Upper lobe of left lung (tissue), 6 donors: ENCODE measurements at regions not wholly inside any gene's neighbourhood (a gene's known extent, or its start where the extent isn't known, plus 50 kb on each side); places are given as distances from the start of the nearest gene placed in this dataset.
A peak's percentile ranks its signal among the peaks of the same experiment; 100 is the strongest.

Experiments used
- ATAC-seq, 2 donors: fragments of 200-7000 bp; cut with Tn5 transposase; one replicate each; pipeline ENCODE4 v1.9.1; 2022; ENCODE audit warnings: mild to moderate bottlenecking in 2 of 2, moderate library complexity in 2 of 2; ENCODE audit not compliant: low FRiP score in 2 of 2
- DNase-seq, 2 donors: peaks; one replicate each; pipeline ENCODE4 v3.0.0-alpha.2; 2019 to 2020
- H3K27ac ChIP-seq, 4 donors: fragments of 200-600 bp; sonication (generic); one replicate each; pipeline ENCODE4 v1.5.1; 2016 to 2019
- H3K27me3 ChIP-seq, 4 donors: fragments of 200-600 bp; sonication (generic); one replicate each; pipeline ENCODE4 v1.5.1; 2017 to 2019
- H3K36me3 ChIP-seq, 4 donors: fragments of 200-600 bp; sonication (generic); one replicate each; pipeline ENCODE4 v1.5.1; 2016 to 2019
- H3K4me1 ChIP-seq, 4 donors: fragments of 200-600 bp; sonication (generic); one replicate each; pipeline ENCODE4 v1.5.1; 2018 to 2019
- H3K4me3 ChIP-seq, 4 donors: fragments of 200-600 bp; sonication (generic); one replicate each; pipeline ENCODE4 v1.5.1; 2017 to 2019; ENCODE audit warnings: mild to moderate bottlenecking in 2 of 4, moderate library complexity in 1 of 4
- H3K9me3 ChIP-seq, 4 donors: fragments of 200-600 bp; sonication (generic); one replicate each; pipeline ENCODE4 v1.5.1; 2018 to 2019
- EP300 ChIP-seq, 4 donors: sonication (generic); formaldehyde crosslinking; IDR thresholded peaks; one replicate each; pipeline ENCODE4 v1.5.1; 2017; ENCODE audit warnings: antibody characterized with exemption in 4 of 4, control low read depth in 2 of 4
- POLR2A ChIP-seq, 4 donors: fragments of 450-650 bp; IDR thresholded peaks; one replicate each; pipeline ENCODE4 v1.5.1; 2016 to 2017; ENCODE audit warnings: antibody characterized with exemption in 4 of 4, mild to moderate bottlenecking in 2 of 4
- POLR2AphosphoS5 ChIP-seq, 2 donors: sonication (generic); formaldehyde crosslinking; IDR thresholded peaks; one replicate each; pipeline ENCODE4 v1.5.1; 2017; ENCODE audit warnings: antibody characterized with exemption in 2 of 2
- WGBS, 2 donors: methylation state at CpG; one replicate each; pipeline ENCODE4 v1.1.5; 2017 to 2018; 5-methylcytosine and 5-hydroxymethylcytosine counted together
- TF ChIP-seq, protein P1 (sequence below), 6 experiments: fragments of 450-650 bp in 4 of 6; fragments of 200-600 bp in 2 of 6; sonication (generic) in 2 of 6; IDR thresholded peaks; one replicate each; pipeline ENCODE4 v1.5.1; 2016 to 2019; ENCODE audit warnings: antibody characterized with exemption in 6 of 6
- donor health status: DM: no; HTN: no; CAD: no; lungs with moderate emphysema.
- donor health status: DM: no; HTN: yes; CAD: no; lungs with severe emphysema.

GRCh38 chr9:78615372-78615771, 318.4 kb downstream of the PSAT1 start:
- ATAC-seq (no peak), DNase-seq (no peak)
- no peaks in the 10 kb centered on the region for H3K9me3 ChIP-seq
- H3K27ac ChIP-seq, result no peak overlapping the region
- WGBS, 2 donors, result 88 to 94% methylated on average over 5 of the region's 5 CpGs
- H3K4me1 ChIP-seq, result no peaks in the 10 kb centered on the region
- no peak overlapping the region for H3K4me3 ChIP-seq
- TF ChIP-seq POLR2AphosphoS5 (IDR thresholded peaks at IDR 0.05), result no peak
- TF ChIP-seq, protein P1, sequence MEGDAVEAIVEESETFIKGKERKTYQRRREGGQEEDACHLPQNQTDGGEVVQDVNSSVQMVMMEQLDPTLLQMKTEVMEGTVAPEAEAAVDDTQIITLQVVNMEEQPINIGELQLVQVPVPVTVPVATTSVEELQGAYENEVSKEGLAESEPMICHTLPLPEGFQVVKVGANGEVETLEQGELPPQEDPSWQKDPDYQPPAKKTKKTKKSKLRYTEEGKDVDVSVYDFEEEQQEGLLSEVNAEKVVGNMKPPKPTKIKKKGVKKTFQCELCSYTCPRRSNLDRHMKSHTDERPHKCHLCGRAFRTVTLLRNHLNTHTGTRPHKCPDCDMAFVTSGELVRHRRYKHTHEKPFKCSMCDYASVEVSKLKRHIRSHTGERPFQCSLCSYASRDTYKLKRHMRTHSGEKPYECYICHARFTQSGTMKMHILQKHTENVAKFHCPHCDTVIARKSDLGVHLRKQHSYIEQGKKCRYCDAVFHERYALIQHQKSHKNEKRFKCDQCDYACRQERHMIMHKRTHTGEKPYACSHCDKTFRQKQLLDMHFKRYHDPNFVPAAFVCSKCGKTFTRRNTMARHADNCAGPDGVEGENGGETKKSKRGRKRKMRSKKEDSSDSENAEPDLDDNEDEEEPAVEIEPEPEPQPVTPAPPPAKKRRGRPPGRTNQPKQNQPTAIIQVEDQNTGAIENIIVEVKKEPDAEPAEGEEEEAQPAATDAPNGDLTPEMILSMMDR (IDR thresholded peaks at IDR 0.05), result no peak
- no peak for TF ChIP-seq POLR2A (IDR thresholded peaks at IDR 0.05)
- TF ChIP-seq EP300 (IDR thresholded peaks at IDR 0.05), result no peak
- H3K27me3 ChIP-seq, result no peaks in the 10 kb centered on the region
- no peaks in the 10 kb centered on the region for H3K36me3 ChIP-seq

DNA sequence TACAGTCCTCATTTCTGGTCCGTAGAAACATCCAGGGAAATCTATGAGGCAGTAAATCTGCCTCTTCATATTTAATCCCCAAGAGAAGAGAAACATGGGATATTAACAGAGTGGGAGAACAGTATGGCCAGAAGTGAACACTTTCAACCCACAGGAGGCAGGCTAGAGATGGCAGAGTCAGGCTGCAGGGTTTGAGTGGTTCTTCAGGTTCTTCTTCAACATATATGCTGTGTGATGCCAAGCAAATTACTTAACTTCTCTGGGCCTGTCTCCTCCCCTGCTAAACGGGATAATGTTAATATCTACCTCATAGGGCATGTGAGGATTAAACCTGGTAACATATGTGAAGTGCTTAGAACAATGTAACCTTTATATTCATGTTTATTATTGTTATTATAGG, 321.8 kb downstream of the PSAT1 start:
- Histone ChIP-seq H3K27me3 (no peaks in the 10 kb centered on the region), H3K27ac (no peak overlapping the region), H3K36me3 (no peaks in the 10 kb centered on the region), H3K4me3 (no peak overlapping the region), H3K9me3 (no peaks in the 10 kb centered on the region), H3K4me1 (no peaks in the 10 kb centered on the region)
- DNase-seq, result no peak
- TF ChIP-seq, protein P1 (IDR thresholded peaks at IDR 0.05), result no peak
- TF ChIP-seq EP300 (IDR thresholded peaks at IDR 0.05) (no peak), POLR2A (IDR thresholded peaks at IDR 0.05) (no peak), POLR2AphosphoS5 (IDR thresholded peaks at IDR 0.05) (no peak)
- ATAC-seq, result no peak
- WGBS, 2 donors, result 73 to 75% methylated on average over 2 of the region's 2 CpGs

DNA sequence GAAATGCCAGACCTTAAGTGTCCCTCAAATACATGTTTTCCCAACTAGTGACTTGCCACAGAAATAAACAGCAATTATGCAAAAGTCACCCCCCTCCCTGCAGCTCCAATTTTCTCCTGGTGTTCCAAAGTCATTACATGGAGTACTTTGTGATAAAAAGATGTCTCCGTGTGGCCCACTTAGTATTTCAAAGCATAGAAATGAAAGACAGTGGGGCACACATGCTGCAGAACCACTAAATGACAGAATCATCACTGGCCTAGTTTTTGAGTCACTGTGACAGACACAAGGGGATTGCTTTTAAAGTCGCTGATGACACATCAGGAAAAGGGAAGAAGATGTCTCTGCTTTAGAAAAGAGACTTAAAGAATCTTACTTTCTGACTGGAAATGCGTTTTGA, 323.4 kb downstream of the PSAT1 start:
- H3K4me3 ChIP-seq, result no peak overlapping the region
- no peaks in the 10 kb centered on the region for H3K4me1 ChIP-seq
- H3K9me3 ChIP-seq, result no peaks in the 10 kb centered on the region
- H3K27me3 ChIP-seq, result no peaks in the 10 kb centered on the region
- 73 to 78% methylated on average over 3 of the region's 3 CpGs for WGBS, 2 donors
- TF ChIP-seq POLR2A (IDR thresholded peaks at IDR 0.05) (no peak), EP300 (IDR thresholded peaks at IDR 0.05) (no peak), POLR2AphosphoS5 (IDR thresholded peaks at IDR 0.05) (no peak)
- TF ChIP-seq, protein P1 (IDR thresholded peaks at IDR 0.05), result no peak
- DNase-seq (no peak), ATAC-seq (no peak)
- no peak overlapping the region for H3K27ac ChIP-seq
- no peaks in the 10 kb centered on the region for H3K36me3 ChIP-seq

DNA sequence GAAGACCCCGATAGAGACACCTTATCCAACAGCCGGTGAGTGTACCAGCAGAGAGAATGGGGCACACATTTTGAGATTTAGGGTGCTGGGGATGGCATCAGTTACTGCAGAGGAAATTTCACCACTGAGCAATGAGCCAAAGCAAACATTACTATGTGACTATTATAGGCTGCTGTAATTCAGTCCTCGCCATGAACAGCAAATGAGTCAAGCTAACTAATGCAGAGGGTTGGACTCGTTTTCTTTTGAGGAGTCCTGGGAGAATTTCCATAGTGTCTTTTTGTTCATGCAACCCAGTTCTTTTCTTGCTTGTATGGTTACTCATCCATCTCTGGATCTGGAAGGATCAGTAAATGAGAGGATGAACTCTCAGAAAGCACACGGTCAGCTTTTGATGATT, 323.8 kb downstream of the PSAT1 start:
- no peak overlapping the region for H3K4me3 ChIP-seq
- DNase-seq, result no peak
- no peaks in the 10 kb centered on the region for H3K27me3 ChIP-seq
- no peak overlapping the region for H3K27ac ChIP-seq
- no peaks in the 10 kb centered on the region for H3K4me1 ChIP-seq
- no peak for ATAC-seq
- H3K9me3 ChIP-seq, result no peaks in the 10 kb centered on the region
- TF ChIP-seq POLR2AphosphoS5 (IDR thresholded peaks at IDR 0.05) (no peak), POLR2A (IDR thresholded peaks at IDR 0.05) (no peak), EP300 (IDR thresholded peaks at IDR 0.05) (no peak)
- TF ChIP-seq, protein P1 (IDR thresholded peaks at IDR 0.05), result no peak
- WGBS, 2 donors, result 92 to 93% methylated on average over 5 of the region's 5 CpGs
- no peaks in the 10 kb centered on the region for H3K36me3 ChIP-seq

GRCh38 chr9:78622126-78622525, 325.2 kb downstream of the PSAT1 start:
- 82 to 85% methylated on average over 2 of the region's 2 CpGs for WGBS, 2 donors
- Histone ChIP-seq H3K4me3 (no peak overlapping the region), H3K36me3 (no peaks in the 10 kb centered on the region), H3K9me3 (no peaks in the 10 kb centered on the region), H3K27me3 (no peaks in the 10 kb centered on the region), H3K4me1 (no peaks in the 10 kb centered on the region), H3K27ac (no peak overlapping the region)
- no peak for TF ChIP-seq POLR2A (IDR thresholded peaks at IDR 0.05)
- TF ChIP-seq EP300 (IDR thresholded peaks at IDR 0.05), result no peak
- no peak for TF ChIP-seq POLR2AphosphoS5 (IDR thresholded peaks at IDR 0.05)
- TF ChIP-seq, protein P1 (IDR thresholded peaks at IDR 0.05), result no peak
- DNase-seq (no peak), ATAC-seq (peak in 1 of 2 donors; percentile 29)
